ENCODE measurements at regions not wholly inside any gene's neighbourhood (a gene's known extent, or its start where the extent isn't known, plus 50 kb on each side); places are given as distances from the start of the nearest gene placed in this dataset.

DNA sequence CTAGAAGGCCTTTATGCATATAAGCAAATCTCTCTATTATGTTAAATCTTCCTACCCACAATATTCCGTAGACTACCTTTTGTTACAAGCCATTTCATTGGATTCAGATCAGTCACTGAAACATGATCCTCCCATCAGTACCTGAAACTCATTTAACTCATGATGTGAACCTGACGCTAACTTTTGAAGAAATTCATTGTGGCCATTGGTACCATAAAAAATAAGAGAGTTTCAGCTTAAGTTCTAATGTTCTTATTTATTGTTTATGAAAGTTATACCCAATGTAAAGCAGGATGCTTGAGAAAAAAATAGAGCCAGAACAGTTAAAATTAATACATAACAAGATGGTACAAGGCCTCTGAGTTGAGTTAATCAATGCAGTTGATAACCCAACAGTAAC lies 439.6 kb downstream of the KCNJ2 start:
- TF ChIP-seq TCF12 (IDR thresholded peaks at IDR 0.05; ENCODE audit: low read depth, low read length): no peak
- no peak for TF ChIP-seq TAF1 (IDR thresholded peaks at IDR 0.05; ENCODE audit: low read depth, low read length)
- TF ChIP-seq POLR2A (IDR thresholded peaks at IDR 0.05; ENCODE audit: control extremely low read depth in 1 of 2, low read depth in 2 of 2, low read length in 2 of 2): no peak
- TF ChIP-seq, protein P1, sequence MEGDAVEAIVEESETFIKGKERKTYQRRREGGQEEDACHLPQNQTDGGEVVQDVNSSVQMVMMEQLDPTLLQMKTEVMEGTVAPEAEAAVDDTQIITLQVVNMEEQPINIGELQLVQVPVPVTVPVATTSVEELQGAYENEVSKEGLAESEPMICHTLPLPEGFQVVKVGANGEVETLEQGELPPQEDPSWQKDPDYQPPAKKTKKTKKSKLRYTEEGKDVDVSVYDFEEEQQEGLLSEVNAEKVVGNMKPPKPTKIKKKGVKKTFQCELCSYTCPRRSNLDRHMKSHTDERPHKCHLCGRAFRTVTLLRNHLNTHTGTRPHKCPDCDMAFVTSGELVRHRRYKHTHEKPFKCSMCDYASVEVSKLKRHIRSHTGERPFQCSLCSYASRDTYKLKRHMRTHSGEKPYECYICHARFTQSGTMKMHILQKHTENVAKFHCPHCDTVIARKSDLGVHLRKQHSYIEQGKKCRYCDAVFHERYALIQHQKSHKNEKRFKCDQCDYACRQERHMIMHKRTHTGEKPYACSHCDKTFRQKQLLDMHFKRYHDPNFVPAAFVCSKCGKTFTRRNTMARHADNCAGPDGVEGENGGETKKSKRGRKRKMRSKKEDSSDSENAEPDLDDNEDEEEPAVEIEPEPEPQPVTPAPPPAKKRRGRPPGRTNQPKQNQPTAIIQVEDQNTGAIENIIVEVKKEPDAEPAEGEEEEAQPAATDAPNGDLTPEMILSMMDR (IDR thresholded peaks at IDR 0.05; ENCODE audit: control extremely low read depth in 1 of 3, insufficient read depth in 1 of 3, low read depth in 1 of 3, low read length in 3 of 3): no peak
